MM.1S (cell line): ENCODE measurements at regions not wholly inside any gene's neighbourhood (a gene's known extent, or its start where the extent isn't known, plus 50 kb on each side); places are given as distances from the start of the nearest gene placed in this dataset.

Experiments used
- DNase-seq: peaks from one replicate; pipeline ENCODE4 v3.0.0-alpha.2; 2015
- H2AFZ ChIP-seq: fragments of 300-600 bp; sonication (generic); 2 replicates; pipeline ENCODE4 v1.6.0; 2016; ENCODE audit warnings: antibody characterized with exemption, low read length
- H3F3A ChIP-seq: fragments of 300-600 bp; sonication (generic); 2 replicates; pipeline ENCODE4 v1.6.1; 2016; ENCODE audit warnings: mild to moderate bottlenecking, antibody characterized with exemption, low read length, moderate library complexity, mixed read lengths; ENCODE audit not compliant: insufficient read depth
- H3K27ac ChIP-seq: fragments of 300-600 bp; sonication (generic); 2 replicates; pipeline ENCODE4 v1.5.1; 2016; ENCODE audit warnings: mild to moderate bottlenecking, low read length
- H3K27me3 ChIP-seq: fragments of 300-600 bp; sonication (generic); replicated peaks from 2 replicates; pipeline ENCODE4 v1.6.0; 2016; ENCODE audit warnings: low read length; ENCODE audit not compliant: insufficient read depth
- H3K36me3 ChIP-seq: fragments of 300-600 bp; sonication (generic); replicated peaks from 2 replicates; pipeline ENCODE4 v1.6.1; 2016; ENCODE audit warnings: mild to moderate bottlenecking, low read length, mixed read lengths; ENCODE audit not compliant: insufficient read depth
- H3K4me1 ChIP-seq: fragments of 300-600 bp; sonication (generic); 2 replicates; pipeline ENCODE4 v1.6.1; 2016; ENCODE audit warnings: low read length, mixed read lengths
- H3K4me2 ChIP-seq: fragments of 300-600 bp; sonication (generic); 2 replicates; pipeline ENCODE4 v1.6.0; 2016; ENCODE audit warnings: low read depth, low read length
- H3K4me3 ChIP-seq: fragments of 300-600 bp; sonication (generic); 2 replicates; pipeline ENCODE4 v1.5.1; 2016; ENCODE audit warnings: low read length, mixed read lengths
- H3K79me2 ChIP-seq: fragments of 300-600 bp; sonication (generic); 2 replicates; pipeline ENCODE4 v1.6.1; 2016; ENCODE audit warnings: mixed run types, low read length, mixed read lengths
- H3K9ac ChIP-seq: fragments of 300-600 bp; sonication (generic); 2 replicates; pipeline ENCODE4 v1.6.1; 2016; ENCODE audit warnings: low read length, mixed read lengths
- H3K9me2 ChIP-seq: fragments of 300-600 bp; sonication (generic); replicated peaks from 2 replicates; pipeline ENCODE4 v1.6.1; 2016; ENCODE audit warnings: mild to moderate bottlenecking, low read length, mixed read lengths; ENCODE audit not compliant: insufficient read depth
- H3K9me3 ChIP-seq: fragments of 300-600 bp; sonication (generic); replicated peaks from 2 replicates; pipeline ENCODE4 v1.6.1; 2016; ENCODE audit warnings: mild to moderate bottlenecking, low read length, mixed read lengths; ENCODE audit not compliant: insufficient read depth
- H4K20me1 ChIP-seq: fragments of 300-600 bp; sonication (generic); 2 replicates; pipeline ENCODE4 v1.6.1; 2016; ENCODE audit warnings: mild to moderate bottlenecking, low read length, moderate library complexity, mixed read lengths; ENCODE audit not compliant: insufficient read depth
- CTCF ChIP-seq: fragments of 300-600 bp; sonication (generic); IDR thresholded peaks from 2 replicates; pipeline ENCODE4 v1.5.1; 2016; ENCODE audit warnings: antibody characterized with exemption, low read length, mixed read lengths
- EZH2 ChIP-seq: fragments of 300-600 bp; sonication (generic); optimal IDR thresholded peaks from 2 replicates; pipeline ENCODE3; 2017; ENCODE audit warnings: low read depth, mild to moderate bottlenecking, antibody characterized with exemption, low read length, mixed read lengths
- EZH2phosphoT487 ChIP-seq: fragments of 300-600 bp; sonication (generic); IDR thresholded peaks from 2 replicates; pipeline ENCODE4 v1.6.1; 2018; ENCODE audit warnings: antibody characterized with exemption, low read length

- no peaks in the 10 kb centered on the region for H3K9me3 ChIP-seq
- no peak overlapping the region for H3K9ac ChIP-seq
- no peaks in the 10 kb centered on the region for H3K27me3 ChIP-seq
- no peak for TF ChIP-seq EZH2phosphoT487
- no peak for TF ChIP-seq EZH2
- no peak for TF ChIP-seq CTCF
- no peak overlapping the region for H3K27ac ChIP-seq
- no peaks in the 10 kb centered on the region for H3F3A ChIP-seq
- no peak overlapping the region for H2AFZ ChIP-seq
- no peaks in the 10 kb centered on the region for H3K36me3 ChIP-seq
- no peaks in the 10 kb centered on the region for H3K79me2 ChIP-seq
- no peak overlapping the region for H3K4me2 ChIP-seq
- no peak for DNase-seq
- H3K4me1 ChIP-seq, result no peaks in the 10 kb centered on the region
- no peak overlapping the region for H3K4me3 ChIP-seq
- no peaks in the 10 kb centered on the region for H3K9me2 ChIP-seq
- H4K20me1 ChIP-seq, result no peaks in the 10 kb centered on the region
Measured at GRCh38 chr4:100593935-100594334, 76.1 kb upstream of the EMCN start.

DNA sequence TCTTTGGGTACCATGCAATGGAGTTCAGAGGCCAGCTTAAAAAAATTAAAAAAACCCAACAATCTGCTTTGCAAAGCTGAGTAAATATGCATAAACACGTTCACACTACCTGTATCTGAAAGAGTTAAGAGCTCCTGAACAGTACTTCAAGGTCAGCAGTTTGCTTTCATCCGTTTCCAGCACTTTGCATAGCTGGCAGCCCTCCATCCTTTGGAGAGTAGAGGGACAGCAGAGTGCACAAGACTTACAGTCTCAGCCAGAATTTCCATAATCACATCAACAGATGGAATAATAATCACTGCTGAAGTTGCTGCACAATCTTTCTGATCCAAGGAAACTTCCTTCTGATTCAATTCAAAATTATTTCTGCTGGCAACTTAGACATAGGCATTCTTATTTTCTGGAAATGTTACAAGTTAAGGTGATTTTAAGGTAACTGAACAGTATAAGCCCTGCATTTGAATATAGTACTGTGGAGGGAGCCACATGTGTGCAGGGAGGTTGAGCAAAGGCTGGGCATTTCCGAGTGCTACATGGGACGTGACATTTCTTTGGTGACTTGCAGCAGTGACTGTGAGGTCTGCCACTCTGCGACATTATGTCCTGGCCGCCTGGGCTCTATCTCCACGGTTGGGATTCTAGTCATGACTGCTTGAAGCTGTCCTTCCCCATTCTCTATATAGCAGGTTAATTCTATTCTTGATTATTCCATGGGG is 73.5 kb upstream of the EMCN start:
- no peaks in the 10 kb centered on the region for H4K20me1 ChIP-seq
- H3K4me3 ChIP-seq, result no peak overlapping the region
- no peaks in the 10 kb centered on the region for H3K27me3 ChIP-seq
- no peak overlapping the region for H3K4me2 ChIP-seq
- H3K27ac ChIP-seq, result no peak overlapping the region
- no peak overlapping the region for H2AFZ ChIP-seq
- H3K4me1 ChIP-seq, result no peaks in the 10 kb centered on the region
- H3K9ac ChIP-seq, result no peak overlapping the region
- no peaks in the 10 kb centered on the region for H3K79me2 ChIP-seq
- no peak for TF ChIP-seq EZH2phosphoT487
- TF ChIP-seq EZH2, result no peak
- TF ChIP-seq CTCF, result no peak
- H3K9me3 ChIP-seq, result no peaks in the 10 kb centered on the region
- no peaks in the 10 kb centered on the region for H3K9me2 ChIP-seq
- DNase-seq, result no peak
- H3K36me3 ChIP-seq, result no peaks in the 10 kb centered on the region
- H3F3A ChIP-seq, result no peaks in the 10 kb centered on the region

- Histone ChIP-seq H3K27me3 (no peaks in the 10 kb centered on the region), H3K79me2 (no peaks in the 10 kb centered on the region), H3K4me3 (no peak overlapping the region), H3K27ac (no peak overlapping the region), H2AFZ (no peak overlapping the region), H3K9me3 (no peaks in the 10 kb centered on the region), H3K4me2 (no peak overlapping the region), H3K36me3 (no peaks in the 10 kb centered on the region), H3F3A (no peaks in the 10 kb centered on the region), H3K9ac (no peak overlapping the region), H3K9me2 (no peaks in the 10 kb centered on the region), H3K4me1 (no peaks in the 10 kb centered on the region), H4K20me1 (no peaks in the 10 kb centered on the region)
- TF ChIP-seq EZH2, result no peak
- no peak for TF ChIP-seq EZH2phosphoT487
- TF ChIP-seq CTCF, result no peak
- DNase-seq, result no peak
Measured at GRCh38 chr4:100590325-100590724, 72.5 kb upstream of the EMCN start.
